ENCODE measurements at regions not wholly inside any gene's neighbourhood (a gene's known extent, or its start where the extent isn't known, plus 50 kb on each side); places are given as distances from the start of the nearest gene placed in this dataset.
"Not testable (repeated sequence)": the region's sequence is repeated elsewhere in the genome, so short reads cannot be mapped to it uniquely, and the experiment has no call there.

DNA sequence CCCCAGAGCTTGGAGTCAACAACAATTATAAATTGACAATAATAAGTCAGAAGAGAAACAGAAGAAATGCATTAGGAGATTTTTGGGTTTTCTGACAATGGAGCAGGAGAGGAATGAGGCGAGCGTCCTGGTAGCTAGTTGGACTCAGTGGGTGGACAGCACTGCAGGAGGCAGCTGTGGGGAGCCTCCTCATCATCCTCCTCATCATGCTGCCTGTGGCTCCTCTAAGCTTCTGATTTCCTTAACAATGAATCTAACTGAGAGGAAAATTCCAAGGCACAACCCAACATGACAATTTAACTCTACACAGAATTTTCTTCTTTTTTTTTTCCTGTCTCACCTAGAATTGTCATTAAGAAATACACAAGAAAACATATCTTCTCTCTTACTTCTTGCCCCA, 357.1 kb upstream of the NOCT start:
- no peak for DNase-seq

DNA sequence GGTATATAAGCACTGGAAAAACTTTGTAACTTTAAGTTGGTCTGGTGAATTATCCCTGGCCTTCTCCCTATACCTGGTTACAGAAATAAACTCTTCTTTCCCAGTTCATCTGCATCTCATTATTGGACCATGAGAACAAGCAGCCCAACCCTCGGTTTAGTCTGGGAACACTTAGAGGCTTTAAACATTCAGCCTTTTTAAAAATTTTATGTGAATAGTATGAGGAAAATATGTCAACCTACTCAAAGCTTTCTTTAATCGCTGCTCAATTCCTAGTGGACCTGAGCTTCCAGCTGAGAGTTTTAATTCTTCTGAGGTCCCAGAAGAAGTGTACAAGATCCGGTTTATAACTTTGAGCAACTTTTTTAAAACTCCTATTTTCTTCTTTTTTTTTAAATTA, 358.6 kb upstream of the NOCT start:
- DNase-seq: no peak

DNA sequence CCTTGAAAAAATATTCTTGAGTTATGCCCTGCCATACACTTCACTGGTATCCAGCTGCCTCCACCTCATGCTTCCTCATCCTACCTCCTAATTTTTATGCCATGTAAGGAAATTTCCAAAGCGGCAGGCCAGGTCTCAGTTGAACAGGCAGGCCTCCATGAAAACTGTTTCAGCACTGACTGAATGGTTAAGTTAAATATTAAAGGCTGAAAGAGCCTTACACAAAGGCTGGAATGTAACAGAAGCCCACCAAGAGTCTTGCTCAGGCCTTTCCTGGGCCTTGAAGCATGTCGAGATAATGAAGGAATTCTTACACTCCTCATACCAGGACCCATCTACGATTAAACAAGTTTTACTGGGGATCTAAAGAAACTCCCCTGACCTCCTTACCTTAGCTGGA, 359.6 kb upstream of the NOCT start:
- DNase-seq: no peak

DNA sequence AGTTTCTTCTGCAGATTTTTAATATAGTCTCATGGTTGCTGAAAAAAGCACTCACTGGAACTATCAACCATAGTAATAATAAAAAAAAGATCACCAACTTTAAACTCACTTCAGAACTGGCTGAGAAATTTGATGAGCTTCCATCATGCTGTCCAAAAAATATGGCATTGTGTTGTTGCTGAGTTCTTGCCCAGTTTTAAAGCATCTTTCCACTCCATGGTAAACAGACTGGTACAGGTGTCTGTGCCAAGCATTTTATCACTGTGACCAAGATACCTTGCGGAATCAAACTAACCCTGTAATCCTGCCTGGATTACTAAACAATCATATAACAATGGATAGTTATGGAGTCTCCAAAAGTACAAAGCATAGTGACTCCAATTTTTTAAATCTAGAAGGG, 360.3 kb upstream of the NOCT start:
- no peak for DNase-seq

DNA sequence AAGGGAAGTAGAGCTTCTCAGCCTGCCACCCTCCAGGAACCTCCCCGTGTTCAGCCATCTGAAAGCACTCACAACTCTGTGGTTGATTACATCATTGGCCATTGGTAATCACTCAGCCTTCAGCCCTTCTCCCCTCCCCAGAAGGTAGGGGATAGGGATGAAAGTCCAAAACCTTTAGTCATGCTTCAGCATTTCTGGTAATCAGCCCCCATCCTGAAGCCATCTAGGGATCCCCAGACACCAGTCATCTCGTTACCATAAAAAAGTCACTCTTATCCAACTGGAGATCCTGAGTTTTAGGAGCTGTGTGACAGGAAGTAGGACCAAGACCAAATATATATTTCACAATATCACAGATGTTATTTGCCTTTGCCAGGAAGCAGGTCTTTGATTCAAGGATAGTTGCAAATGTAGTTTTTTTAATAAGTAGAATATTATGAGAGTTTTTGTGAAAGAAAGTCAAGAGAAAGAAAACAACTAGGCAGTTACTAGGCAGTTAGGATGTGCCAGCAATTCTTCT, 364.6 kb upstream of the NOCT start:
- DNase-seq: peak; percentile 32 to 79 (median 51)

DNA sequence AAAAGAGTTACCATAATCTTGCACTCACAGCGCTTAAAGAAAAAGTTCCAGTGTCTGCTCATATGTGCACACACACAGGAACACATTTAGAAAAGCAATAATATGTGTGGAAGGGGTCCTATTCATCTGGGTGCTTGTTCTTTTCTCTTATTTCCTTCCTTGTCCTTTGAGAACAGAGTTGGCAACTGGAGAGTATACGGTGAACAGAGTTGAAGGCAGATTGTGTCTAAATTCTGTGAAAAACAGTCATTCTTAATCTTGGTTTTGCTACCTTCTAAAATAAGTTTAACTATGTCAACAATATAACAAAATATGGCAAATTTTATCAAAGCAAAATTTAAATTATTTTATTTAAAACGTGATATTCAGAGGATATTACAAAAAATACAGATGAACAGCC, 365.1 kb upstream of the NOCT start:
- DNase-seq: no peak

DNA sequence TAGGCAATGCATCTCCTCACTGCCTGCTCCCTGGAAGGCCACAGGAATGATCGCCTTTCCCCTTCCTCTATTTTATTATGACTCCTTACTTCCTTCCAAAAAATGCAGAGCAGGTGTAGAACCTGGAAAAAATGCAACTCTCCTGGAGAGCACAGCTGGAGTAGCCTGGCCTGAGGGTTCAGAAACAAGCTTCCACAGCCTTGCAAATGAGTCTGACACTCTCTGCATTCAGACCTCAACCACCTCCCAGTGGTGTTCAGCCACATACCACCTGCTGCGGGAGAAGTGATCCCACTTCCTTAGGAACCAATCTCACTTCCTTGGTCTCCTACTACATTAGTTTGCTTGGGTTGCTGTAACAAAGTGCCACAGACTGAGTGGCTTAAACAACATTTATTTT, 368.1 kb upstream of the NOCT start:
- DNase-seq: no peak

DNA sequence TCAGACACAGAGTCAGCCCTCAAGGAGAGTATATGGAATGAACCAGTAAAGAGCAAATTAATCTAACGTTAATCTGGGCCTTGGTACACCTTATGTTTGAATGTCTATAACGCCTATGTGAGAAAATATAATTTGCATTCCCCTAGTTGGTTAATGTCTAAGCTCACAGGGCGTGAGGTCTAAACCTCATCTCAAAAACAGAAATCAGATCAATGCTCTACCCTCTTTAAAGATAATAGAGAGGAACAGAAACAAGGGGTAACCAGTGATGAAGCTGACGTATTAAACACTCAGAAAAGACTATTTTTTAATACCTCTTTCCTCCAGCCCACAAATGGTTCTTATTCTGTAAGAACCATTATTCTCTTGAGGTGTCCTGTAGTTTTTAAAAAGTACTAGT, 369.2 kb upstream of the NOCT start:
- no peak for DNase-seq

DNA sequence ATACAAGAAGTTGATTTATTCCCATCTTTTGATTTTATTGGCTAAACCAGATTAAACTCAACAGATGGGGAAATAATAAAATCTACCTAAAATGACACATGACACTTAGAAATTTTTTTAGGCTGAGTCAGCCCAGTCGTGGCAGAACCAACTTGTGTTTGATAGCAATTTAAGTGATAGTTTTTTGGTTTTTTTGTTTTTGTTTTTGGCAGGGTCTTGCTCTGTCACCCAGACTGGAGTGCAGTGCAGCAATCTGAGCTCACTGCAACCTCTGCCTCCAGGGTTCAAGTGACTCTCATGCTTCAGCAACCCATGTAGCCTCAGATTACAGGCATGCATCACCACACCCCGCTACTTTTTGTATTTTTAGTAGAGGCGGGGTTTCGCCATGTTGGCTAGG, 370.3 kb upstream of the NOCT start:
- no peak for DNase-seq

DNA sequence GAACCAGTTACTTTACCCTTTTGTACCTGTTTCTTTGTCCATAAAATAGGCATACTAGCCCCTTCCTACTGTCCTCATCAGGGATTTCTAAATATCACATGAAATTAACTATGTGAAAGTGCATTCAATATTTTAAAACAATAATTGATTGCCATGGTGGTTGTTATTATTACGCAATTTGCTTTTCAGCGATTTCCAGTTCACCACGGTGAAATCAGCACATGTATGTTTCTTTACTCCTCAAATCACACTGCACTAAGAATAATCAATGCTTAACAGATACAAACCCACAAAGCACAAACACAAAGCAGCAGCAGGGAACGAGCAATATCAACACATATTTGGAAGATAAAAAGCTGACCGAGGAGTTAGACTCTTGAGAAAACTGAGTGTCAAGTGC, 371.3 kb upstream of the NOCT start:
- no peak for DNase-seq

DNA sequence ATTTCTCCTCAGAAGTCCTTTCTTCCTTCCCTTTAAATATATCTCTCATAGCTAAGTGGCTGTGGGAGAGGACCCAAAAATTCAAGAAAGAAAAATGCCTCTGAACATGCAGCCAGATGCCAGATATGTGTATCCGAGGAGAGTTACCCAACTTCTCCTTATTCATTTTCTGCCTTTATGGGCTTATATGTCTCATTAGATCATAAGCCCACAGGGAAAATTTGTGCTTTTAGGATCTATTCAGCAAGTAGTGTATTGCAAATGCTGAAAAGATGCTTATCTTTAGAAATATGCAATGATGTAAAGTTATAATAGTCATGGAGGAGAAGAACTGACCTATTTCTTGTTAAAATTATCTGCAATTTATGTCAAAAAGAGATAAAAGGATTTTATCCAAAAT, 371.8 kb upstream of the NOCT start:
- DNase-seq: no peak

DNA sequence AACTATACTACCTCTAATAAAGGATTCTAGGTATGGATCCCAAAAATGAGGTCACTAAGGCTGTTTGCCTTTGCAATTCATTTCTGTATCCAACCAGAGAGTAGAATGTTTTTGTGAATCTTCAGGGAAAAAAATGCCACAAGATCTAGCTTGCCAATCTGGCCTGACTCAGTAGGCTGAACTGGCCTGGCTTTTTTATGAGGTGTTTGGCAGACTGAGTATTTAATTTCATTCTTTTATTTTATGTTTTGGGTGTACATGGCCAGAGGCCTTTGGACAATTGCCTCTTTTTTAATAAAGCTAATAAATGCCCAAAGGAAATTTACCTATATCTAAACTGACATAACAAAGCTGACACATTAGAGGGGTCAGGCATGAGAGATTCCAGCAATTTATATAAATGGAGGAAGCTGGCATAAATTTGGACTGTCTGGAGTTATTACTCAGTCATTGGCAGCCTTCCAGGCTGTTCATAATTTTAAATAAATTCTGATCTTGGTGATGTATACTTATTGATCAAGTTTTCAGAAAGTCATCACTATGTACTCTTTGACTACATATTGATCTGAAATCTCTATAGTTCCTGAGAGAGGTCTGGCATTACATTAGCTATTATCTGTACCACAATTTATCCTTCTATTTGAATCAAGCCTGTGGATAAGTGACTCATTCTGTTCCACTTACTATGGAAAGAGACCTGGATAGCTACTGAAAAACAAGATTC, 376.4 kb upstream of the NOCT start:
- DNase-seq: no peak

DNA sequence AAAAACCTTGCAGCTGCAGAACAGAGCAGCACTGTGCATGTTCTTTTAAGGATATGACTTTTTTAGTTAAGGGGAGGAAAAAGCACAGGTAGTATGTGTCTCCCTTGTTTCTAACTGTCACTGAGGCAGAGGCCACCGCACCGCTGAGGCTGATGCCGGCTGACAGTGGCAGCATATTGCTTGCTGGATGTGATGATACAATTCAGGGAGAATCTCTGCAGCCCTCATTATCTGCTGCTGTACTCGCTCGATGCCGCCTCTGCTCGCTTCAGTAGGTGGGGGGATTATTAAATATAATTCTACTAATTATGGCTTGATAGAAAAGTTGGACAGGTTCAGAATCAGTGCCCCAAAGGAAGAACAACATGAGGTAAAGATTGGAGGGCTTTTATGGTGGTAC, 378.8 kb upstream of the NOCT start:
- no peak for DNase-seq

DNA sequence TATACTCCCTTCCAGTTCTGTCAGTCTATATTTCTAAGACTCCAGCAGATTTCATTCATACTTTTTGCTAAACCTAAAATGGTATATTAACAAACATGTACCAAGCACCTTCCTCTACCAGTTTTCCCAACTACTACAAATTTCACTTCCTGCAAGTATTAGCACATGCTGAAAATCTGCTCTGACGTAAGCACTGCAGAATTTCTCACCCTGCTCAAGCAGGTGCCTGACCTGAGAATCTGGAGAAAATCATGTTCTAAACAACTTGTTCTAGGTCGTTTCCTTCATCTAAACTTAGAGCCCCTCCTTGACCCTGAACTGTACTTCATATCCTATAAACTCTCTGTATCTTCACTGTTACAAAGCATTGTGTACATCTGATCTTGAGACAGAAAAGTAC, 380.7 kb upstream of the NOCT start:
- DNase-seq: no peak

DNA sequence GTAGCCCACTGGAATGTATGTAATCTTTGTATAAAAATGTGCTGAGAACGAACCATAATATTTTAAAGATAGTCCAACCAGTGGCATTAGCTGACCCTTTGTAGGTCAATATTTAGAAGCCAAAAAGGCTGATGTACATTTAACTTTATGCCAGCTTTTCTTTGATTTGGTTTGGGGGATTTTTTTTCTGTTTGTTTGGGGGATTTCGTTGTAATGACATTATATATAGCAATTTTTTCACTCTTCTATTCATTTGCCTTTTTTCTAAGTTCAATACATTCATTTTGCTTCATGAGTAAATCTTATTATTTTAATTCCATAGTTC, 382.0 kb upstream of the NOCT start:
- no peak for DNase-seq

DNA sequence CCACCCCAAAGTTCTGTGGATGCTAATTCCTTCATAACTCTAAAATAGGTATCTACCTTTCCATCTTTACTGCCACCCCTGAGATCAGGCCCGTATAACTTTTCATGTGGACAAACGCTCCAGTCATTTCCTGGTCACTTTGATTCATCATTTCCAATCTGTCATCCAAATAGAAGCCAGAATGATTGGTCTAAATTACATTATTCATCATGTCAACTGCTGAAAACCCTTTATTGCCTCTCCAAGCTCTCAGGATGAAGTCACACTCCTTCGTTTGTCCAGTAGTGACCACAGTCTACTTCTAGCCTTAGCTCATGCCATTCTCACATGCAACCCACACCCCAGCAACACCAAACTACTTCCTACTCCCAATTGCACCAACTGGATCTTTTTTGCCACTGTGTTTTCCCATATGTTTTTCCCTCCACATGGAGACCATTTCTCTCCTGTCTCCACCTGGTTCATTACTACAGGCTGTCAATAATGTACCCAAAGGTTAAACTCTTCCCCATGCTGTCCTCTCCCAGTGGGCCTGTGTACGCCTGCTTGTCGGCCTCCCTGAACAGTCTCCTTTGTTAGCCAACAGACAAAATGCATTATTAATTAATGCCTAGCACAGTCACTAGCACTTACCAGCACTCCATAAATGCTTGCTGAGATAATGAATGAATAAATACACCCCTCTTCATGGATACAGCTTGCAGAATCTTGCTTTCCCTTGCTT, 382.6 kb upstream of the NOCT start:
- DNase-seq: no peak

DNA sequence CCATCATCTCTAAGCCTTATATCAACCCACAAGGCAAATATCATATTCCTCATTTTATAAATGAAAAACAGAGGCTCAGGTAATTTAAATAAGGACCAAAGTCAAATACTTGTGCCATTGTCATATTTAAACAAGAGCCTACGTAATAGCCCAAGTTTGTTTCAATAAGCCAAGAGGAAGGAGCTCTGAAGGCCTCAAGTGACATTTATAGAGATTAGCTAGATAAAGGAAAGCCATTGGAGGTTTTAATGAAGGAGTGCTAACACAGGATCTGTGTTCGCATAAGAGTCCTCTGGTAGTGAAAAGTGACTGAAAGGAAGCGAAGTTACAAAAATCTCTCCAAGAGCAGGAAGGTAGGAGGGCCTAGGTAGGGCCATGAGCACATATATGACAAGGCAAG, 384.9 kb upstream of the NOCT start:
- no peak for DNase-seq

DNA sequence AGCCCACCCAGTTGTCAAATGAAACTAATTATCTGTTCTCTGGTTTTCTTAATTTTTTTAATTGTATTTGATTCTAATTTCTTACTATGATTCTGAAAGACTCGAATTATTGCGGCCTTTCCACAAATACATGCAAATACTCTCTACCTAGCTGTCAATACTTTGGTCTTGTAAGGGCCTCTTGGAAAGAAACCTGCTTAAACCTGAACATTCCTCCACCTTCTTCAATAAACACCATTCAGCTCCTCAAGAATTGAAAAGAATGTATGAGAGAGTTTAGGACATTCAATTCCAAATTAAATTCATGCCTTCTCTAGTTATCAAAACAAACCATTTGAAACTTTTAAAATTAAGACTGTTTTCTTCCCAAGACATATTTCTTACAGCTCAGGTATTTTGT, 385.9 kb upstream of the NOCT start:
- no peak for DNase-seq

DNA sequence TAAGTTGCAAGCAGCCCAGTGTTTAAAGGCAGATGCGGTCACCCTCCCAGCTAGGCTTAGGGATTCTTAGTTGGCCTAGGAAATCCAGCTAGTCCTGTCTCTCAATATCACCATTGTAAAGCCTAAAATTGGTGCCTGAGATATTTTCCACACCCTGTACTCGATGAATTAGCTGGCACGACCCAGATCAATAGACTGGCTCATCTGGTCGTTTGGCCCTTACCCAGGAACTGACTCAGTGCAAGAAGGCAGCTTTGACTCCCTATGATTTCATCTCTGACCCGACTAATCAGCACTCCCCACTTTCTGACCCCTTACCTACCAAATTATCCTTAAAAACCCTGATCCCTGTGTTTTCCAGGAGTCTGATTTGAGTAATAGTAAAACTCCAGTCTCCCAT, 384.9 kb upstream of the SLC7A11 start:
- DNase-seq: no peak

DNA sequence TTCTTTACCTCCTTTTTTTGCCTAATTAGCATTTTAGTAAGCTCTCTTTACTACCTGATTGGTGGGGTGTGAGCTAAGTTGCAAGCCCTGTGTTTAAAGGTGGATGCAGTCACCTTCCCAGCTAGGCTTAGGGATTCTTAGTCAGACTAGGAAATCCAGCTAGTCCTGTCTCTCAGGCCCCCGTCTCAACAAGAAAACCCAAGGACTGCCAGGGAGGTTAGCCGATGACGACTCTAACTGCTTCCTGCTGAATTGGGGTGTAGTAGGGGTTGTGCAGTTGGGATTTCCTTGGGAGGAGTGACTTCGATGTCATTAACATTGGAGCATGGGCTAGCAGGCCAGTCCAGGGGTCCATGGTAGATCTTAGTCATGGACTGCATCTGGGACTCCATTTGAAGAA, 380.2 kb upstream of the SLC7A11 start:
- not testable (repeated sequence) for DNase-seq

DNA sequence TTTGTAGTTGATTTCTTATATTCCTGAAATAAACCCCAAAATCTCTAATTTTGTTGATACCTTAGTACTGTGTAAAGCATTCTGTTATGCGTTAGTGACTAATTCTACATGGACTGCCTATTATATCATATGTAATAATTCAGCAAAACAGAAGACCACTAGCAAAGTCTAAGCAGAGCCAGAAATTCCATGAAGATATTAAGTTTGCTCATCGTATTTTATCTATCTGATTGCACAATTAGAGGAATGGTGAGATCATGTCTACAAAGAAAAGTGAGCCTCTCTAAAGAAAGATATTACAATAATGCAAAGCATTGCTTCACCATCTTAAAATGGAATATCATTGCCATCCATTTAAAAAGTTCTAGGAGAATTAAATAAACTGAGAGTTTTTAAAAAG, 374.6 kb upstream of the SLC7A11 start:
- DNase-seq: no peak

DNA sequence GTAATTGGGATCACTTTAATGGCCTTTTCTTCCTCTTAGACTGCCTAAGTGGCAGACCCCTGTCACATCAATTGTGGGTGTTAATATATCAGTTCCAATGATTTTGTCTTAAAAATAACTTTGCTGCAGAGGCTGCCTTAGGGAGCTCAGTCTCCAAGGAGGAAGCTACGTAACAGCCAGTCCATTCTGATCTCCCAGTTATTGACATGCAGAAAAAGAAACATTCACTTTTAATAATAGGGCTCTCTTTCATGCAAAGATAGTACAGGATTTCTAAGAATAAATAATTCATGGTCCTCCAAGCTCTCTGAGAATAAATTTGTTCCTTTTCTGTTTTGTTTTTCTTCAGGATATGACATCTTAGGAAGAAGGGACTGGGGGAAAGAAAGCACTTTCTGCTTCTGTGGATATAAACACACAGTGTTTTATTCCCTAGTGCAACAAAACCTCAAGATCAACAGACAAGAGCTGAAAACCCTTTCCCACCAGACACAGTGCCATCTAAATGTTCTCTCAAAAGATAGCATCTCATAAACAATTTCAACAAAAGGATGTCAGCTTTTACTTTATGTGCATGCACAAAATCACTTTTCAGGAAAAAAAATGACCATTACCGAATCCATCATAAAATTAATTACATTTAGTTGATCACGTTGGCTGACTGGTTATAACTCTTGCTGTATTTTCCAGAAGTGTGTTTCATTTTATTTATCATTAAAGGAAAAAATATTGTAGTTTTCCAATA, 372.4 kb upstream of the SLC7A11 start:
- no peak for DNase-seq

DNA sequence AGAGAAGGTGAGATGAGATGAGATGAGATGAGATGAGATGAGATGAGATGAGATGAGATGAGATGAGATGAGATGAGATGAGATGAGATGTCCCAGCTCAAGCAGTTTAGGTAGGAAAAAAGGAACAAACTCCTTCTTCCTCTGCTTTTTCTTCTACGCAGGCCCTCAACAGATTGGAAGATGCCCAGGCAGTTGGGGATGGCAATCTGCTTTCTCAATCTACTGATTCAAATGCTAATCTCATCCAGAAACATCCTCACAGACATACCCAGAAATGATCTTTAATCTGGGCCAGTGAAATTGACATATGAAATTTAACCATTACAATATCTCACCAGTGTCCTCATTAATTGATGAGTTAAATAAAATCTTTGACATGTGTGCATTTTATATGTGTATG, 370.3 kb upstream of the SLC7A11 start:
- DNase-seq: no peak

DNA sequence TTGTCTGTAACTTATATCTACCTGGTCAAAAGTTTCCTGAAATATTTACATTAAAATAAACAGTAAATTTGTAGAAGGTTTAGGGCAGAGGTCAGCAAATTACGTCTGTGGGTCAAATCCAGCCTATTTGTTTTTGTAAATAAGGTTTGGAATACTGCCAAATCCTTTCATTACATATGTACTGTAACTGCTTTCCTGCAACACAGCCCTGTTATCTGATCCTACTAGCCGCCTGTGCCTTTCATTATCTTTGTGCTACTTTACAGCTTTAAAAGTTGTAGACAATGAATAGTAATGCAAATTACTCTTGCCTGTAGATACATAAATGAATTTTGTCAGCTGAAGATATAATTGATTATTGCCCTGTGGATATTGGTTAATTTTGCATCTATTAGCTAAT, 369.6 kb upstream of the SLC7A11 start:
- DNase-seq: no peak
